DND-41 (cell line): ENCODE measurements at regions not wholly inside any gene's neighbourhood (a gene's known extent, or its start where the extent isn't known, plus 50 kb on each side); places are given as distances from the start of the nearest gene placed in this dataset.

Experiments
- ATAC-seq: fragments of 200-7000 bp; cut with Tn5 transposase; 3 replicates; pipeline ENCODE4 v1.9.1; 2021; ENCODE audit warnings: low read depth; ENCODE audit not compliant: insufficient read depth
- DNase-seq: peaks from one replicate; pipeline ENCODE4 v3.0.0-alpha.2; 2020
- H2AFZ ChIP-seq: 2 replicates; pipeline ENCODE4 v1.6.0; 2012; ENCODE audit warnings: low read depth, low read length
- H3K27ac ChIP-seq: 2 replicates; pipeline ENCODE4 v1.5.1; 2012; ENCODE audit warnings: low read length, inconsistent platforms
- H3K27me3 ChIP-seq: fragments of 200-600 bp; sonication (generic); 2 replicates; pipeline ENCODE4 v1.6.0; 2012; ENCODE audit warnings: low read length, mild to moderate bottlenecking, inconsistent platforms; ENCODE audit not compliant: insufficient read depth, poor library complexity
- H3K36me3 ChIP-seq: 2 replicates; pipeline ENCODE4 v1.5.1; 2012; ENCODE audit warnings: low read length, inconsistent platforms; ENCODE audit not compliant: insufficient read depth
- H3K4me1 ChIP-seq: 2 replicates; pipeline ENCODE4 v1.5.1; 2012; ENCODE audit warnings: mild to moderate bottlenecking, low read length; ENCODE audit not compliant: insufficient read depth
- H3K4me2 ChIP-seq: 2 replicates; pipeline ENCODE4 v1.6.0; 2012; ENCODE audit warnings: mild to moderate bottlenecking, moderate library complexity, low read length, inconsistent platforms; ENCODE audit not compliant: insufficient read depth
- H3K4me3 ChIP-seq, 2 experiments: fragments of 200-600 bp in 1 of 2; shearing (Covaris generic) in 1 of 2; 2 replicates each; pipeline ENCODE4 v1.5.1; 2012 to 2016; ENCODE audit warnings: inconsistent platforms in 2 of 2, low read length in 2 of 2, mild to moderate bottlenecking in 2 of 2, low read depth in 1 of 2, moderate library complexity in 1 of 2
- H3K79me2 ChIP-seq: 2 replicates; pipeline ENCODE4 v1.6.0; 2012; ENCODE audit warnings: low read length, inconsistent platforms; ENCODE audit not compliant: insufficient read depth
- H3K9ac ChIP-seq: 2 replicates; pipeline ENCODE4 v1.6.0; 2012; ENCODE audit warnings: low read depth, mild to moderate bottlenecking, inconsistent platforms, low read length, moderate library complexity
- H3K9me3 ChIP-seq: 2 replicates; pipeline ENCODE4 v1.5.1; 2012; ENCODE audit warnings: low read length, moderate library complexity, mild to moderate bottlenecking, inconsistent platforms; ENCODE audit not compliant: insufficient read depth, severe bottlenecking
- H4K20me1 ChIP-seq: 2 replicates; pipeline ENCODE4 v1.6.0; 2012; ENCODE audit warnings: low read length; ENCODE audit not compliant: insufficient read depth
- EZH2 ChIP-seq: IDR thresholded peaks from 3 replicates; pipeline ENCODE4 v1.6.1; 2012; ENCODE audit warnings: borderline replicate concordance, low read depth, mild to moderate bottlenecking, moderate library complexity, low read length, inconsistent platforms; ENCODE audit not compliant: severe bottlenecking
- TF ChIP-seq, protein P1 (sequence below): IDR thresholded peaks from 2 replicates; pipeline ENCODE4 v1.5.1; 2012; ENCODE audit warnings: borderline replicate concordance, low read length, moderate library complexity, mild to moderate bottlenecking; ENCODE audit not compliant: poor library complexity, severe bottlenecking; ENCODE audit errors: extremely low read depth

GRCh38 chr11:123264431-123264780 is 69.4 kb upstream of the CLMP start:
- ATAC-seq, result no peak
- TF ChIP-seq, protein P1, sequence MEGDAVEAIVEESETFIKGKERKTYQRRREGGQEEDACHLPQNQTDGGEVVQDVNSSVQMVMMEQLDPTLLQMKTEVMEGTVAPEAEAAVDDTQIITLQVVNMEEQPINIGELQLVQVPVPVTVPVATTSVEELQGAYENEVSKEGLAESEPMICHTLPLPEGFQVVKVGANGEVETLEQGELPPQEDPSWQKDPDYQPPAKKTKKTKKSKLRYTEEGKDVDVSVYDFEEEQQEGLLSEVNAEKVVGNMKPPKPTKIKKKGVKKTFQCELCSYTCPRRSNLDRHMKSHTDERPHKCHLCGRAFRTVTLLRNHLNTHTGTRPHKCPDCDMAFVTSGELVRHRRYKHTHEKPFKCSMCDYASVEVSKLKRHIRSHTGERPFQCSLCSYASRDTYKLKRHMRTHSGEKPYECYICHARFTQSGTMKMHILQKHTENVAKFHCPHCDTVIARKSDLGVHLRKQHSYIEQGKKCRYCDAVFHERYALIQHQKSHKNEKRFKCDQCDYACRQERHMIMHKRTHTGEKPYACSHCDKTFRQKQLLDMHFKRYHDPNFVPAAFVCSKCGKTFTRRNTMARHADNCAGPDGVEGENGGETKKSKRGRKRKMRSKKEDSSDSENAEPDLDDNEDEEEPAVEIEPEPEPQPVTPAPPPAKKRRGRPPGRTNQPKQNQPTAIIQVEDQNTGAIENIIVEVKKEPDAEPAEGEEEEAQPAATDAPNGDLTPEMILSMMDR, result no peak
- TF ChIP-seq EZH2, result no peak
- Histone ChIP-seq H3K4me2 (peak overlapping the region; percentile 8; the same call in 1 of the 2 replicates), H3K4me1 (peaks cover 13% of the 10 kb centered on the region), H3K36me3 (no peaks in the 10 kb centered on the region), H3K79me2 (no peaks in the 10 kb centered on the region), H3K9ac (no peak overlapping the region), H2AFZ (0 out of 2 replicates have a peak overlapping the region, but pooled peaks have one; percentile 7), H3K4me3 (no peak overlapping the region), H3K27ac (peak overlapping the region; percentile 37; the same call in 1 of the 2 replicates), H3K9me3 (no peaks in the 10 kb centered on the region), H4K20me1 (no peaks in the 10 kb centered on the region), H3K27me3 (peaks cover 3% of the 10 kb centered on the region)
- no peak for DNase-seq

DNA sequence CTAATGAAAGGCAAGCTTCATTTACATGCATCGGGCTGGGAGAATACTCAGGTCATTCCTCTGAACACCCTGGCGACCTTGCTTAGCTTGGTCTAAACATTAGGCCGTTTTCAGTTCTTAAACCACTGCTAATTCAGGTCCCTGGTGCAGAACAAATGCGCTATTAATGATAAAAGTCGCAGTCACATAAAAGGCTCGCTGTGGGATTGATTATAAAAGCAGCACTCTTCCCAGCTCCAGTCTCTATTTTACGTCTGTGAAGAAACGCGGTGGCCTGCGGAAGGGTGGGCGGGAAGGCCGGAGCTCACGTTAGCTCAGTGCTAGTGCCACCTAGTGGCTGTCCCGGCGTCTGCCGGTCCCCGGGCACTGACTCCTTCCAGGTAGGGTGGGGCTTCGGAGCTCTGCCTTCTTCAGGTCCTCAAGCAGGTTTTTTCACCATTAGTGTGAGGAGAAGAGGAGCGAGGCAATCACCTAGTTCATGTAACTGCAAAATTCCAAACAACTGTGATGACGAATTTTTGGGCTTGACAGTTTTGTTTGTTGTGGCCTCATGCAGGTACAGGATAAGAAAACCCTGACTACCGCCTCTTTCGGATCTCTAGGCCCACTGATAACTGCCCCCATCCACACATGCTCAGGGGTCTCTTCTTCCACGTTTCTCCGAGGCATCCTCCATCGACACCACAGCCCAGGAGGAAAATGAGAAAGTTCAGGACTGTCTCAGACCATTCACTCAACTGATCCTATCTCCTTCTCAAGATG is 66.5 kb upstream of the CLMP start:
- no peak overlapping the region for H3K9ac ChIP-seq
- H4K20me1 ChIP-seq, result no peaks in the 10 kb centered on the region
- TF ChIP-seq EZH2, result no peak
- TF ChIP-seq, protein P1, result peak; percentile 78
- H3K79me2 ChIP-seq, result no peaks in the 10 kb centered on the region
- peak; percentile 41 for DNase-seq
- no peak overlapping the region for H3K27ac ChIP-seq
- peaks cover 3% of the 10 kb centered on the region for H3K27me3 ChIP-seq
- peaks cover 9% of the 10 kb centered on the region for H3K9me3 ChIP-seq
- H3K4me3 ChIP-seq, result no peak overlapping the region
- H3K36me3 ChIP-seq, result no peaks in the 10 kb centered on the region
- H2AFZ ChIP-seq, result no peak overlapping the region
- peaks cover 13% of the 10 kb centered on the region for H3K4me1 ChIP-seq
- no peak overlapping the region for H3K4me2 ChIP-seq
- ATAC-seq, result peak; percentile 60; the same call in 2 of the 3 replicates

- Histone ChIP-seq H3K9ac (no peak overlapping the region), H3K27me3 (peaks cover under 1% of the 10 kb centered on the region), H3K4me3 (no peak overlapping the region), H3K9me3 (peaks cover 9% of the 10 kb centered on the region), H3K36me3 (no peaks in the 10 kb centered on the region), H3K27ac (no peak overlapping the region), H4K20me1 (no peaks in the 10 kb centered on the region), H3K4me2 (no peak overlapping the region), H3K4me1 (peaks cover 13% of the 10 kb centered on the region), H2AFZ (no peak overlapping the region), H3K79me2 (no peaks in the 10 kb centered on the region)
- DNase-seq (no peak), ATAC-seq (no peak)
- TF ChIP-seq EZH2, result no peak
- TF ChIP-seq, protein P1, result no peak
These were observed 65.6 kb upstream of the CLMP start for GRCh38 chr11:123260511-123261211.
